Tibial nerve (tissue), 4 donors: ENCODE measurements at regions not wholly inside any gene's neighbourhood (a gene's known extent, or its start where the extent isn't known, plus 50 kb on each side); places are given as distances from the start of the nearest gene placed in this dataset.
"Not testable (repeated sequence)": the region's sequence is repeated elsewhere in the genome, so short reads cannot be mapped to it uniquely, and the experiment has no call there.

Experiments
- EP300 ChIP-seq, 2 donors: sonication (generic); formaldehyde crosslinking; IDR thresholded peaks; one replicate each; pipeline ENCODE4 v1.6.1; 2017; ENCODE audit warnings: antibody characterized with exemption in 2 of 2, mild to moderate bottlenecking in 1 of 2
- TF ChIP-seq, protein P1 (sequence below), 5 experiments: fragments of 200-600 bp in 3 of 5; fragments of 450-650 bp in 2 of 5; sonication (generic) in 3 of 5; IDR thresholded peaks; one replicate each; pipeline ENCODE4 v1.5.1; 2016 to 2019; ENCODE audit warnings: antibody characterized with exemption in 5 of 5, mild to moderate bottlenecking in 3 of 5, moderate library complexity in 2 of 5

- TF ChIP-seq, protein P1, sequence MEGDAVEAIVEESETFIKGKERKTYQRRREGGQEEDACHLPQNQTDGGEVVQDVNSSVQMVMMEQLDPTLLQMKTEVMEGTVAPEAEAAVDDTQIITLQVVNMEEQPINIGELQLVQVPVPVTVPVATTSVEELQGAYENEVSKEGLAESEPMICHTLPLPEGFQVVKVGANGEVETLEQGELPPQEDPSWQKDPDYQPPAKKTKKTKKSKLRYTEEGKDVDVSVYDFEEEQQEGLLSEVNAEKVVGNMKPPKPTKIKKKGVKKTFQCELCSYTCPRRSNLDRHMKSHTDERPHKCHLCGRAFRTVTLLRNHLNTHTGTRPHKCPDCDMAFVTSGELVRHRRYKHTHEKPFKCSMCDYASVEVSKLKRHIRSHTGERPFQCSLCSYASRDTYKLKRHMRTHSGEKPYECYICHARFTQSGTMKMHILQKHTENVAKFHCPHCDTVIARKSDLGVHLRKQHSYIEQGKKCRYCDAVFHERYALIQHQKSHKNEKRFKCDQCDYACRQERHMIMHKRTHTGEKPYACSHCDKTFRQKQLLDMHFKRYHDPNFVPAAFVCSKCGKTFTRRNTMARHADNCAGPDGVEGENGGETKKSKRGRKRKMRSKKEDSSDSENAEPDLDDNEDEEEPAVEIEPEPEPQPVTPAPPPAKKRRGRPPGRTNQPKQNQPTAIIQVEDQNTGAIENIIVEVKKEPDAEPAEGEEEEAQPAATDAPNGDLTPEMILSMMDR (IDR thresholded peaks at IDR 0.05): not testable (repeated sequence)
- not testable (repeated sequence) for TF ChIP-seq EP300 (IDR thresholded peaks at IDR 0.05)
These were observed 477.6 kb upstream of the IL12A start for GRCh38 chr3:159510988-159511387.
